ENCODE measurements at regions not wholly inside any gene's neighbourhood (a gene's known extent, or its start where the extent isn't known, plus 50 kb on each side); places are given as distances from the start of the nearest gene placed in this dataset.
A peak's percentile ranks its signal among the peaks of the same experiment; 100 is the strongest.
"Not testable (repeated sequence)": the region's sequence is repeated elsewhere in the genome, so short reads cannot be mapped to it uniquely, and the experiment has no call there.

DNA sequence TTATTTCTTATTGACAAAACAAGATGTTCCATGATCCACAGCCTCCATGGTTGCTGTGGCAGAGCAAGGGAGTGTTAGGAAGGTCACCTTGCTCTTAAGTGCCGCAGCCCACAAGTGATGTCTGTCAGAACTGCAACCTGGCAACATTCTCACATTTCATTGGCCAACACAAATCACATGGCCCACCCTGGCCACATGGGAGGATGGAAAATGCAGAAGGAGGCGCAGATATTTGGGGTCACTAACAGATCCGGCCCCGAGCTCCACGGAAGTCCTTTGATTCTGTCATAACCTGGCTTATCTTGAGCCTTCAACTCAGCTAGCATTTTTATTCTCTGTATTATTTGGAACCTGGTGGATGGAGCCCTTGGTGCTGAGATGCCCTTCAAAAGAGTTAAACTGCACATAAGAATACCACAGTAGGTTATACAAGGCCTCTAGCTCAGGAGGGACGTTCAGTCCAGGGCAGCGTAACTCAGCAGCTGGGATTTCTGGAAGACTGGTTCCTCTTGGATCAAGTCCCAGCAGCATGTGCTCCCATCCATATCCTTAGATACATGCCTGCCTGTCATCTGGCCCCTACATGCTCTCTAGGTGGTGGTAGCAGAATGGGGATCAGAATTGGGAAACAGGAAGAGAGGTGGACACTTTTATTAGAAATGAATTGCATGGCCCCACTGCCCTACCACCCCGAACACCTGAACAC lies 508.1 kb downstream of the HAPSTR1 start:
- no peak for DNase-seq

DNA sequence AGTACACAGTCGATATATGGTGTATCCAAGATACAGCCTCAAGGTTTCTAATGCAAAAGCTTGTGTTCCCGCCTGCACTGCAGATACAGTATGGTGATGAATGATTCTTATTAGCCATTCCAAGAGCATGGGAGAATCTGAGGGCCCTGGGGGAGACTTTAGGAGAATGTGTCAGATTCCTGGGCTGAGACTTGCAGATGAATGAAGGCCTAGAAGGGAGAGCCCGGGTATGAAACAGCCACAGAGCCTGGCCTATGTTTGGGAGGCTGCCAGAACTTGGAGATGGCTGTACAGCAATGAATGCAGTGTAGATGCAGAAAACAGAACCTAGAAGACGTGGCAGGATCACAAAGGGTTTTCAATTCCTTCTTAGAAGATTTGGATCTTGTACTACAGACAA lies 510.7 kb downstream of the HAPSTR1 start:
- DNase-seq: no peak

DNA sequence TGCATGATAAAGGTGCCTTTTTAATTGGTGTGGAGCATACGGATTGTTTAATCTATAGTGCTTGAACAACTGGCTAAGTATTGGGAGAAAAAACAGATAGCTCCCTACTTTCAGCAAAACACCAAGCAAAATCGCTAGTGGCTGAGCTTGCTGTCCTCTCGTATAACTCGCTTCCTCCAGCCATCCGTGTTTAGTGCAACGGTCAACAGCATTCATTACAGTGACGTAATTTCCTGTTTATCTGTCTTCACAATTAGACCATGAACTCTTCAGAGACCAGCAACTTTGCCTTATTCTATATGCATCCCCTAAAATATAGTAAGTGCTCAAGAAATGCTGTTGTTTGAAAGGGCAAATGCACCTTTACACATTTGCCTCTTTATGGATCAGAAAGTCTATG lies 511.9 kb downstream of the HAPSTR1 start:
- no peak for DNase-seq

DNA sequence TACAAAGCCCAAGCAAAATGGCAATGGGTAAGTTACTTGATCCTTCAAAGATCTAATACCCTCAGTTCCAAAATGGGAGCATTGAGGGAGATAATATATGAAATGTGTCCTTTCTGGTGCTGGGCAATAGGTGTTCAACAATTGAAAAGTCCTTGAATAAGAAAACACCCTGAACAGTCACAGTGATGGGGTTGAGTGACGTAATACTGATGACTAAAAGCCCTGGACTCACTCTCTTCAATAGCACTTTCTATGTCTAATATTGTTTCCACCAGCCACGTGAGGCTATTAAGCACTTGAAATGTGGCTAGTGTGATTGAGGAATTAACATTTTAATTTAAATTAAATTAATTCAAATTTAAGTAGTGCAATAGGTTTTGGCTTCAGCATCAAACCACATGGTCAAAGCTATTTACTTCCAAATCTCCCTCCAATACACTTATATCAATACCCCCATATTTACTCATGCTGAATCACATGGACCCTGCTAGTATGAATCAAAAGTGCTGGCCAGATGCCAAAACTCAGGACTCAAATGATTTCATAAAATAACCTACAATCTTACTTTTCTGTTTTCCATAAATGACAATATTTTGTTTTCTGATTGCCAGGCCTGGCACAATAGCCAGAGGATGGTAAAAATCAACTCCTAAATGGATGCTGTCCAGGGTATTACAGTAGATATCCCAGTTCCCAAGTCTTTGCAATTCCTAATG lies 516.2 kb downstream of the HAPSTR1 start:
- no peak for DNase-seq

DNA sequence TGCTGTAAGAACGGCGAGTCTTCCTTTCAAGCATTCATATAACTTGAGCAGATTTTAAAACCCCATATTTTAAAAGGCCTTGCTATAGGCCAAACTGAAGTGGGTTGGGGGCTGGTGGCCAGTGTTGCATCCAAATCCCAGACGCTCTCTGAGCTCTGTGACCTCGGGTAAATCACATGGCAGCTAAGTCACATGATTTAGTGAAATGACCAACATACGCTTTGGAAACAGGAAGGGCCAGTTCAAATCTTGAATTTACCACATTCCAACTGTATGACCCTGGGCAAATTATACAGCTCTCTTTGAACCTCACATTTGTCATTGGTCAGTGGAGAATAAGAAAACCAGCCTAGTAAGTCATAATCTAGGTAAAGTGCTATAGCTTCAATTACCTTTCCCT lies 519.3 kb downstream of the HAPSTR1 start:
- no peak for DNase-seq

DNA sequence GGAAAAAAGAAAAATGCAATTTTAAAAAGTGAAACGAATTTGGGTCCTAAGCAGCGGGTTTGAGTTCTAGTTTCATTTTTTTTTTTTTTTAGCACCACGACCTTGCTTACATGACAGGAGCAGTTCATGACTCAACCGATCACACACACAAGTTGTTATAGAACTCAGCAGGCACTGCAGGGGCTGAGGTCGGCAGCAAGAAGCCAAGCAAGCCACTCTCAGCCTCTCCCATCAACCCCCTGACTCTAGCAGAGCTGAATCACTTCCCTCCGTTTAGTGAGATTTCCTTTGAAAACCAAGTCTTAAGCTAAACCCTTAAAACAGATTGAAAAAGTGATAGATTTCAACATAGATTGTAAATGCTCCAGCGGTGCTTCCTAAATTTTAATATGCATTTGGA lies 520.8 kb downstream of the HAPSTR1 start:
- no peak for DNase-seq

DNA sequence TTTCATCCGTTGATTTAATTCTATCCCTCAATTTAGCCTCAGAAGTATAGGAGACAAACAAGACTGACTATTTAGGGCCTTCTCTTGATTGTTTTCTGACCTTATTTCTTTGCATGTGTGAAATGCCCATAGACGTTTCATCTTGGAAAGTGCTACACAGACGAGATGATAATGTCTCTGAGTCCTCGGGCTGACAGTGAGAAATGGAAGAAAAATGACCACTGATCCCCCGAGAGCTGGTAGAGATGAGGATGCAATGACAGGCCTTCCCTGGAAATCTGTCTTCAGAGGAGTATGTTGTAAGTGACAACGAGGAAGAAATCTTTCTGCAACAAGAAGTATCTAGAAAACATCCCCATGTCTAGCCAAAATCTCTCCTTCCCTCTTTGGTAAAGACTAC lies 522.9 kb downstream of the HAPSTR1 start:
- no peak for DNase-seq

DNA sequence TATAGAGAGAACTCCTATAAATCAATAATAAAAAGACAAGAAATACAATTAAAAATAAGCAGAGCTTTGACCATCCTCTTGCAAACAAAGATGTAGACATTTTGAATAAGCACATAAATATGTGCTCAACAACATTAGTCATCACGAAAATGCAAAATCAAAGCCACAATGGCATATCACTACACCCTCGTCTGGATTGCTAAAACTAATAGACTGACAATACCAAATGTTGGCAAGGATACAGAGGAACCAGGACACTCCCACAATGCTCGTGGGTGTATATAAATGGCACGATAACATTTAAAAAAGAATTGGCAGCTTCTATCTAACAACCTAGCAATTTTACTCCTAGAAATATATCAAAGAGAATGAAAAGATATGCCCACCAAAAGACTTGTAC lies 530.8 kb downstream of the HAPSTR1 start:
- no peak for DNase-seq

DNA sequence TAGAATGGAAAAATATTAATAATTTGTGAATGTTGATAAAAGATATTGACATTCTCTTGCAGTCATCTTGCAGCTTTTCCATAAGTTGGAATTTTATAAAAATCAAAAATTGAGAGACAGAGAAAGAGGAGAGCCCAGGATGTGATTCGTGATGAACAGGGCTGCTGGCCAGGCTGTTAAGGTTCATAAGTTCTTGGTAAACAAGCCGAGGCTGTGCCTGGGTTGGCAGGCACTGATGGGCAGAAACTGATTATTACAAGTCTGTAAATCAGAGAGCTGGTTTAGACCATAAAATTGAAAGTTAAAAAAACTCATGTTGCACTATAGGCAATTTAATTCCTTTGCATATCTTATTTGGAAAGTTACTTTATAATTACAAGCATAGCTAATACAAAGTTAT lies 533.7 kb downstream of the HAPSTR1 start:
- no peak for DNase-seq

DNA sequence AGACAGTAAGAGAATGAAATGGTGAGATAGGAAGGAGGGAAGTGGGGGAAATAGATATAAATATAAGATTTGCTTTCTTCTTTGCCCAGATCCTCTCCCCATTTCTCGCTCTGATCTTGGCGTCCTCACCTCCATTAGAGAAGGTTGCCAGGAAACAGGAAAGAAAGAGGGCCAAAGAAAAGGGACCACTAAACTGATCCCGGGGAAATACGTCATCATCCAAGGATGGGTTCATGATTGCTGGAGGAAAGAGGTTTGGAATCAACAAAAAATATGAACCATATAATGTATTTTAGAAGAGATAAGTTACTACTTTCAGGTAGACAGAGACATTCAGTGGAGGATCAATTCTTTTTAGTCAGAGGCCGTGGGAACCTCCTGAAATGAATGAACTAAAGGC lies 536.0 kb downstream of the HAPSTR1 start:
- no peak for DNase-seq

DNA sequence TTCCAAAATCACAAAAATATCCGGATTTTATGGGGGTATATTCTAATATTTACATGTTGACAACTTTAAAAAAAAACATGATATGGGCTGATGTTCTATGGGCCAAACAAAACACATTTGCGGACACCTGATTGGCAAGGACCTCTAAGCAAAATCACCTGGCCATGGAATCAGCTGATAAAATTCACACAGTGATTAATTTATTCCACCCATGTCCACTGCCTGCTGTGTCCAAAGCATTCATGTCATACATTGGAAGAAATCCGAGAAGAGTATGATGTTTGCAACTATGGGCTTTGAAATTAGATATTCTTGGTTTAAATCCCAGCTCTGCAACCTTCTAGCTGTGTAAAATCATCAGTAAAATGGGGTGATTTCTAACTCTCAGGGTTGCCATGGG lies 538.7 kb downstream of the HAPSTR1 start:
- DNase-seq: no peak

DNA sequence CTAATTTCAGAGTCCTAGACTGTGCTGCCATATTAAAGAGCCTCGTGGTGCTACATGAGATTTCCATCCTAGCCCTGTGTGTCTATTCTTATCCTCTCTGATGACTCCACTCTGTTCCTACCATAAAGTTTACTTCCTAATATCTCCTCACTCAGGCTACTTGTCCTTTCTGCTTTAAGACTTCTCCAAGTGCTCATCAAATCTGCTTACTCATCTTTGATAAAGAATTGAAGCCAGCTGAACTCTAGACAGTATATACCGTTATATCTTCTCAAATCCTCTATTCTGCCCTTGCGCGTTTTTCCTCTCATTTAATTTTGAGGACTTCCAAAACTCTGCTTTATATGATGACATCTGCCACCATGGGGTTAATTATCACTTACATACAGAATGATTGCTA lies 539.5 kb downstream of the HAPSTR1 start:
- DNase-seq: no peak

DNA sequence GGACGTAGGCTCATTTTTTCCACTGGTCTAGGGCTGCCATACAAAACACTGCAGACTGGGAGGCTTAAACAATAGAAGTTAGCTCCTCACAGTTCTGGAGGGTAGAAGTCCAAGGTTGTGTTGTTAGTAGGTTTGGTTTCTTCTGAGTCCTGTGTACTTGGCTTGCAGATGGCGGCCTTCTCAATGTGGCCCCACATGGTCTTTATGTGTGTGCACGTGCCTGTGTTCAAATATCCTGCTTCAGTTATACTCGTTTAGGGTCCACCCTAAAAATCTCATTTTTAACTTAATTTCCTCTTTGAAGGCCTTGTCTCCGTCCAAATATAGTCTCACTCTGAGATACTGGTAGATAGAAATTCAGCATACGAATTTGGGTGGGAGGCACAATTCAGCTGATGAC lies 542.4 kb downstream of the HAPSTR1 start:
- DNase-seq: no peak

DNA sequence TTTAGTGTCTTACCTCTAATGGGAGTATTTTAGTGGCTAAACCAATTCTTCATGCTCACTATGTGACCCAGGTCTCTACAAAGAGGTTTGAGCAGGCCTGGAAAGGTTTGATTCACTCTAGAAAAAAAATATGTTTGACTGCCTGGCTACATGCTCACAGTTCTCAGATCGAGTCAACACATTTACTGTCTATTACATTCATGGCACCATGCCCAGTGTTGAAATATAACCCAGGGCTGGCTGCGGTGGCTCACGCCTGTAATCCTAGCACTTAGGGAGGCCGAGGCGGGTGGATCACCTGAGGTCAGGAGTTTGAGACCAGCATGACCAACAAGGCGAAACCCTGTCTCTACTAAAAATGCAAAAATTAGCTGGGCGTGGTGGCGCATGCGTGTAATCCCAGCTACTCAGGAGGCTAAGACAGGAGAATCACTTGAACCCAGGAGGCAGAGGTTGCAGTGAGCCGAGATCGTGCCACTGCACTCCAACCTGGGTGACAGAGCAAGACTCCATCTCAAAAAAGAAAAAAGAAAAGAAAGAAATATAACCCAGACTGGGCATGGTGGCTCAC lies 543.8 kb downstream of the HAPSTR1 start:
- not testable (repeated sequence) for DNase-seq

DNA sequence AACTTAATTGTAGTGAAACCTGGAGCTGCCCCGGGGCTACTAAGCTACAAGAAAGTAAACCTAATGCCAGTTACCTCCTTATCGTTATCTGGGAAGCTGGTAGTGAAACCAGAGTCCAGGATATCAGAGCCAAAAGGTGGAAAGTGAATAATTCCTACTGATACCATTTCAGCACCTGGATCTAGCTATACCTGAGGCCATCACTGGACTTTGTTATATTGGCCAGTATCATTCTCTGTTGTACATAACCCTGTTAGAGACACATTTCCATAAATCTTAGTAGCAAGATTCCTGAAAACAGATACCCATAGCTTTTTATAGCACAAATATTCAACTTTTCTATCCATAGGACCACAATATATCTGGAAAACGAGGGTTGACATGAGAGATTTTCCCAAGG lies 538.0 kb downstream of the GRIN2A start:
- no peak for DNase-seq

DNA sequence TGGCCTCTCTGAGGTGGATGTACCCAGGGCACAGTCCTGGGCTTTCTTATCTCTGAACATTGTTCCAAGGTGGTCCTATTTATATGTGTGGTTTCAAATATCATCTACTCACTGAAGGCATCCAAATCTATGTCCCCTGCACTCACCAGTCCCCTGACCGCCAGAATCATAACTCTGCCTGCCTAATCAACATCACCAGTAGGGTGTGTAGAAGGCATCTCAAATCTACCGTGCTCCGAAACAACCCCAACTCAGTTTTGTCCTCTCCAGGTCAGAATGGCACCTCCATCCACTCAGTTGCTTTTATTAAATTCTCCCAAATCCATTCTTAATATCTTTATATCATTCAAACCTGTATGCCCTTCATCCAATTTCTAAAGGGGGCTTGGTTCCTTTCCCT lies 536.3 kb downstream of the GRIN2A start:
- no peak for DNase-seq

DNA sequence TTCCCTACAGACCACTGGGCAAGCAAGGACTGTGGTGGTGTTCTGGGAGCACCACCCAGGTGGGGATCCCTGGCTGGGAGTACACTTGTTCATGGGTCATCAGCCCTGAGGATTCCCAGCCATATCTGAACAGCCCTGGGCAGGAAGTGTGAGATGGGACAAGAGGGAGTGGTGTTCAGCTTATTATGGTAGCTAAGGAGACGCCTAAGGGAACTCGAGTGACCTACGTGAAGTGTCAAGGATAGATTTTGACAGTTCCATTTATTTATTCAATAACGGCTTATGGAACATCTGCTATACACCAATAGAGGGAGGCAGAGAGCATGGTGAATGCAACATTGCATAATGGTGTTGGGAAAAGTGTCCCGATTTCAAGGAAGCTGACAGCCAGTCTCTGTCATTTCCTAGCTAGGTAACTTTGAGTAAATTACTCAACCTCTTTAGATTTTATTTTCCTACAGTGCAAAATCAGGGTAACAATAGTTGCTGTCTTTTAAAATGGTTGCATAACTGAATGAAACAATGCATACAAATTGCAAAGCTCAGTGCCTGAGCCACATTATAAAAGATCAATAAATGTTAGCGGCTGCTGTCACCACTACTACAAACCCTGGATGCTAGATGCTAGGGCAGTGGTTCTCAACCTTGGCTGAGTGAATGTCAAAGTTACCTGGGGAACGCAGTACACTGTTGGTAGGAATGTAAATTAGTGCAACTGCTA lies 534.1 kb downstream of the GRIN2A start:
- DNase-seq: peak; percentile 37

DNA sequence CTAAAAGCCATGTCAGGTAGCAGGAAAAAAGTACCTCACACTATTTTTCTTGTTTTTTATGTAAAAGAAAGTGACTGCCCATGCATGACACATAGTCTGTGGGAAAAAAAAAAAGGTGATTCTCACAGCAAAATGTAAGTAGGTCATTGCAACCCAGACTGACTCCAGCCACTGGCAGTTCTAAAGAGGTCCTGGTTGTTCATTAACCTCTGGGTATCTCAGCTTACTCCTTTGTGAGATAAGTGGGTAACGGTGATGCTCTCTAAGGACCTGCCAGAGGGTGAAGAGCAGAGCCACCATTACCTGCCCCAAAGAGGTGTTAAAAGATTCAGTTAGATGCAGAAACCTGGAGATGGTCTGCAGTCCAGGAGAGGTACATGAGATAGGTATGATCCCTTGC lies 531.9 kb downstream of the GRIN2A start:
- no peak for DNase-seq

DNA sequence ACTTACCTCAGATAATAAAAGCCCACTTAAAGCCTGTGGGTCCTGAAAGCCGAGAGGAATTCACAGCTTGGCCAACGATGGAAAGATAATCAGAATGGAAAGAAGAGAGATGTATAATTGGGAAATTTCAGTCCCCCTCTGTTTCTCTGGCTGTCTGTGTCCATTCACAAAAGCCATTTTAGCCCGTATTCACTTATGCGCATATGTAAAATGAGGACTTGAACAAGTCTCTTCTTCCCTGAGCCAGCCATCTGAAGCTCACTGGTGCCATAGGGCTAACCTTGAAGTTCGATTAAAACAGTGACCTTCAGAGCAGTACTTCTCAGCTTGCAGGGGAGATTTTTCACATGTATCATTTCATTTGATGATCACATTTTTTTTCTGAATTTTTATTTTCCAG lies 527.2 kb downstream of the GRIN2A start:
- no peak for DNase-seq

DNA sequence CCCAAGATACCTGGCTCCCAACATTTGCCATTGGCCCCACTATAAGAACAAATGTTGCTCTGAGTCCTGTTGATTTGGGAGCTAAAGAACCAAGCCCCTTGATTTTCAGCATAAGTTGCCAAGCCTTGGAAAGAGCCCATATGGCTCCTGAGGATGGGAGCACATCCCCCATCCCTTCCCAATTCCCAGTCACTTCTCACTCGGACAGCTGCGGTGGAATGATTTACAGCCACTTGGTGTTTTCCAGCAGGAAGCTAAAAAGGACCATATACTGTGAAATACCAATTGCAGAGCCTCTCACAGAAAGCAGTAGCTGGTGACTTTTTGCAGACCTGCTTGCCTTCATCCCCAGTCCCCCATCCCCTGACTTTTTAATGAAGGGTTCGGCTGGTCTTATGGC lies 524.6 kb downstream of the GRIN2A start:
- DNase-seq: no peak

DNA sequence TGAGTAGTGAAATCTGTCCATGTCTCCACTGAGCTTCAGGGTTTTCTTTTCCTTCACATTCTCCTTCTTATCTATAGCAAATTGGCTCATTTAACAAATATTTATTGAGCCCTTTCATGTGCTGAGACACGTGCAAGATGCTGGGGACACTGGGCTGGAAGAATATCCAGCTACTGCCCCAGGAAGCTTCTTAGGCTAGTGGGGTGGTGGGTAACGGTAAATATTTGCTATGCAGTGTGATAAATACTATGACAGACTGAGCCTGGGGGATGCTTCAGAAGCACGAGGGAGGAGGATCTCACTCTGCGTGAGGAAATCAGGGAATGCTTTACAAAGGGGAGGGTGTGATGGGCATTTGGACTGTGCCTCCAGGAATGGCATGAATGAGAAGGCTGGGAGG lies 524.1 kb downstream of the GRIN2A start:
- no peak for DNase-seq

DNA sequence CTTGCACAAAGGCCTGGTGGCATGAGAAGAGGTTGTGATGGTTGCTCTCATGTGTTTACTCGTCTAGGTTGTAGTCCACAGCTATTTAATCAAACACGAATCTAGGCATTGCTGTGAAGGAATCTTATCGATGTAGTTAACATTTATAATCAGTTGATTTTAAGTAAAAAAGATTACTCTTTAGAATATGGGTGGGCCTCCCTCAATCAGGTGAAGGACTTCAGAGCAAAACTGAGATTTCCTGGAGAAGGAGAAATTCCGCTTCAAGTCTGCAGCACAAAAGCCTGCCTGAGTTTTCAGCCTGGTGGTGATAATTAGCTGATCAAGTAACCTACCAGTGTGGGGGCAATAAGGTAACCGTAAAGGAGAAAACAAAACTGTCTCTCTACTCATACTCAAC lies 523.6 kb downstream of the GRIN2A start:
- DNase-seq: no peak

DNA sequence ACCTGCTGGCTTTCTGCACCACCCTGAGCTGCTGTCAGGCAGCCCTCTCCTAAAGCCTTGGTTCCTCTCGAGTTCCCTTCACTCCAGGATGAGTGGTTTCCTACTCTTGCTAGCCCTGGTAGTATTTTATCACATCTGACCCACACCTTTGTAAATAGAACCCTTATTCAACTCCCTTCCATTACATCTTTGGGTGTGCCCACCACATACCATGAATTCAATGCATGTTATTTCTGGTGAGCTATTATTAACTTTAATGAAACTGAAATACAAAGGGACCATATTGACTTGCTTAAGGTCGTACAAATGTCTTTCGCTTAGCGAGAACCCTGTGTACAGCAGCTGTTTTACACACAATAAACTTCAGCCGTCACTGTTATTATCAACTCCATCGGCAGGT lies 521.3 kb downstream of the GRIN2A start:
- no peak for DNase-seq
